ENCODE measurements at regions not wholly inside any gene's neighbourhood (a gene's known extent, or its start where the extent isn't known, plus 50 kb on each side); places are given as distances from the start of the nearest gene placed in this dataset.

GRCh38 chr6:105714846-105715245 is 312.0 kb upstream of the PREP start:
- Histone ChIP-seq H3K4me3 (ENCODE audit: low read depth in 1 of 3, low read length in 3 of 3) (no peak overlapping the region), H3K4me1 (ENCODE audit: control insufficient read depth in 4 of 4, insufficient read depth in 4 of 4, low read length in 3 of 4) (no peaks in the 10 kb centered on the region), H3K27ac (ENCODE audit: low read depth in 1 of 2, low read length in 2 of 2) (no peak overlapping the region), H3K36me3 (ENCODE audit: control insufficient read depth in 4 of 4, insufficient read depth in 3 of 4, low read depth in 1 of 4, low read length in 3 of 4) (no peaks in the 10 kb centered on the region), H3K27me3 (ENCODE audit: control insufficient read depth in 4 of 4, insufficient read depth in 4 of 4, low read length in 3 of 4) (no peaks in the 10 kb centered on the region), H3K9ac (ENCODE audit: low read depth in 1 of 2, low read length in 2 of 2) (no peak overlapping the region), H3K9me3 (ENCODE audit: control insufficient read depth in 4 of 4, low read length in 3 of 4) (peaks cover 0 to 11% (median 2%) of the 10 kb centered on the region in 4 donors)
- TF ChIP-seq HNF4A (conservative IDR thresholded peaks at IDR 0.05) (no peak), ZBTB33 (IDR thresholded peaks at IDR 0.05) (no peak), FOXA1 (IDR thresholded peaks at IDR 0.05) (no peak)
- no peak for DNase-seq (ENCODE audit: low spot score)

GRCh38 chr6:105713474-105714118 is 310.7 kb upstream of the PREP start:
- Histone ChIP-seq H3K4me3 (ENCODE audit: low read depth in 1 of 3, low read length in 3 of 3) (no peak overlapping the region), H3K9ac (ENCODE audit: low read depth in 1 of 2, low read length in 2 of 2) (no peak overlapping the region), H3K27ac (ENCODE audit: low read depth in 1 of 2, low read length in 2 of 2) (no peak overlapping the region), H3K36me3 (ENCODE audit: control insufficient read depth in 4 of 4, insufficient read depth in 3 of 4, low read depth in 1 of 4, low read length in 3 of 4) (no peaks in the 10 kb centered on the region), H3K4me1 (ENCODE audit: control insufficient read depth in 4 of 4, insufficient read depth in 4 of 4, low read length in 3 of 4) (no peaks in the 10 kb centered on the region), H3K27me3 (ENCODE audit: control insufficient read depth in 4 of 4, insufficient read depth in 4 of 4, low read length in 3 of 4) (no peaks in the 10 kb centered on the region), H3K9me3 (ENCODE audit: control insufficient read depth in 4 of 4, low read length in 3 of 4) (peaks cover 0 to 11% (median 2%) of the 10 kb centered on the region in 4 donors)
- no peak for DNase-seq (ENCODE audit: low spot score)
- 91% methylated on average over 1 of the region's 1 CpG for WGBS
- TF ChIP-seq FOXA2 (IDR thresholded peaks at IDR 0.05), result no peak
- TF ChIP-seq HNF4A (conservative IDR thresholded peaks at IDR 0.05), result no peak
- TF ChIP-seq YY1 (IDR thresholded peaks at IDR 0.05), result no peak
- TF ChIP-seq REST (IDR thresholded peaks at IDR 0.05), result no peak

GRCh38 chr6:105711216-105711615 is 308.3 kb upstream of the PREP start:
- H3K9me3 ChIP-seq (ENCODE audit: control insufficient read depth in 4 of 4, low read length in 3 of 4), result peaks cover 0 to 11% (median 2%) of the 10 kb centered on the region in 4 donors

More at GRCh38 chr6:105711216-105711615, 308.3 kb upstream of the PREP start:
- Histone ChIP-seq H3K4me3 (ENCODE audit: low read depth in 1 of 3, low read length in 3 of 3) (no peak overlapping the region), H3K27me3 (ENCODE audit: control insufficient read depth in 4 of 4, insufficient read depth in 4 of 4, low read length in 3 of 4) (no peaks in the 10 kb centered on the region), H3K4me1 (ENCODE audit: control insufficient read depth in 4 of 4, insufficient read depth in 4 of 4, low read length in 3 of 4) (no peaks in the 10 kb centered on the region), H3K36me3 (ENCODE audit: control insufficient read depth in 4 of 4, insufficient read depth in 3 of 4, low read depth in 1 of 4, low read length in 3 of 4) (no peaks in the 10 kb centered on the region), H3K9ac (ENCODE audit: low read depth in 1 of 2, low read length in 2 of 2) (no peak overlapping the region), H3K27ac (ENCODE audit: low read depth in 1 of 2, low read length in 2 of 2) (no peak overlapping the region)
- no peak for DNase-seq (ENCODE audit: low spot score)
- TF ChIP-seq FOXA2 (IDR thresholded peaks at IDR 0.05) (no peak), ZBTB33 (IDR thresholded peaks at IDR 0.05) (no peak), FOXA1 (IDR thresholded peaks at IDR 0.05) (no peak), HNF4G (IDR thresholded peaks at IDR 0.05) (no peak), EGR1 (IDR thresholded peaks at IDR 0.05; ENCODE audit: low read depth in 2 of 2) (no peak), RXRA (IDR thresholded peaks at IDR 0.05) (no peak), SP1 (IDR thresholded peaks at IDR 0.05) (no peak), TAF1 (conservative IDR thresholded peaks at IDR 0.05) (no peak)
- 86% methylated on average over 2 of the region's 2 CpGs for WGBS
